Subcutaneous abdominal adipose tissue (tissue), 5 donors: ENCODE measurements at regions not wholly inside any gene's neighbourhood (a gene's known extent, or its start where the extent isn't known, plus 50 kb on each side); places are given as distances from the start of the nearest gene placed in this dataset.

Experiments used
- H3K27ac ChIP-seq: one replicate; pipeline ENCODE4 v1.7.0; 2013; ENCODE audit warnings: low read depth, mild to moderate bottlenecking, inconsistent platforms, low read length, moderate library complexity
- H3K27me3 ChIP-seq, 5 donors: one replicate each; pipeline ENCODE4 v1.7.0; 2013; ENCODE audit warnings: low read length in 5 of 5, inconsistent platforms in 1 of 5; ENCODE audit not compliant: control insufficient read depth in 5 of 5, insufficient read depth in 4 of 5
- H3K36me3 ChIP-seq, 5 donors: one replicate each; pipeline ENCODE4 v1.7.0; 2013; ENCODE audit warnings: low read length in 5 of 5; ENCODE audit not compliant: control insufficient read depth in 5 of 5, insufficient read depth in 5 of 5
- H3K4me1 ChIP-seq, 5 donors: one replicate each; pipeline ENCODE4 v1.7.0; 2013; ENCODE audit warnings: low read length in 5 of 5, mild to moderate bottlenecking in 3 of 5, moderate library complexity in 1 of 5; ENCODE audit not compliant: control insufficient read depth in 5 of 5, insufficient read depth in 5 of 5
- H3K4me3 ChIP-seq, 5 donors: one replicate each; pipeline ENCODE4 v1.7.0; 2013; ENCODE audit warnings: low read length in 5 of 5, low read depth in 1 of 5
- H3K9ac ChIP-seq, 5 donors: one replicate each; pipeline ENCODE4 v1.7.0; 2013; ENCODE audit warnings: low read length in 5 of 5, mild to moderate bottlenecking in 4 of 5, moderate library complexity in 3 of 5
- H3K9me3 ChIP-seq, 5 donors: one replicate each; pipeline ENCODE4 v1.7.0; 2013; ENCODE audit warnings: low read length in 5 of 5; ENCODE audit not compliant: control insufficient read depth in 5 of 5
- donor health status: healthy.
- donor health status: healthy.
- donor health status: healthy.
- donor health status: healthy.
- donor health status: healthy.

- no peak overlapping the region for H3K4me3 ChIP-seq
- peaks cover 0 to 40% (median 0%) of the 10 kb centered on the region in 5 donors for H3K27me3 ChIP-seq
- no peaks in the 10 kb centered on the region for H3K36me3 ChIP-seq
- no peak overlapping the region for H3K27ac ChIP-seq
- H3K4me1 ChIP-seq: peaks cover 0 to 27% (median 0%) of the 10 kb centered on the region in 5 donors
- H3K9ac ChIP-seq: no peak overlapping the region
- H3K9me3 ChIP-seq: peaks cover 0 to 3% (median 0%) of the 10 kb centered on the region in 5 donors
Observed at GRCh38 chr12:38152816-38153736, 163.5 kb upstream of the ALG10B start.

- H3K9ac ChIP-seq: no peak overlapping the region
- no peak overlapping the region for H3K4me3 ChIP-seq
- peaks cover 0 to 3% (median 0%) of the 10 kb centered on the region in 5 donors for H3K9me3 ChIP-seq
- H3K4me1 ChIP-seq: peaks cover 0 to 29% (median 0%) of the 10 kb centered on the region in 5 donors
- H3K27ac ChIP-seq: no peak overlapping the region
- peaks cover 0 to 42% (median 0%) of the 10 kb centered on the region in 5 donors for H3K27me3 ChIP-seq
- H3K36me3 ChIP-seq: no peaks in the 10 kb centered on the region
Observed at GRCh38 chr12:38153737-38154061, 162.9 kb upstream of the ALG10B start.

GRCh38 chr12:38154096-38155019 lies 162.2 kb upstream of the ALG10B start:
- Histone ChIP-seq H3K4me1 (peaks cover 0 to 30% (median 0%) of the 10 kb centered on the region in 5 donors), H3K27ac (no peak overlapping the region), H3K9ac (peak overlapping the region in 1 of 5 donors; percentile 87), H3K36me3 (no peaks in the 10 kb centered on the region), H3K4me3 (no peak overlapping the region), H3K27me3 (peaks cover 0 to 42% (median 0%) of the 10 kb centered on the region in 5 donors), H3K9me3 (peaks cover 0 to 3% (median 0%) of the 10 kb centered on the region in 5 donors)

GRCh38 chr12:38155020-38155395 lies 161.6 kb upstream of the ALG10B start:
- Histone ChIP-seq H3K27me3 (peaks cover 0 to 42% (median 0%) of the 10 kb centered on the region in 5 donors), H3K9me3 (peaks cover 0 to 3% (median 0%) of the 10 kb centered on the region in 5 donors), H3K4me3 (no peak overlapping the region), H3K4me1 (peaks cover 0 to 31% (median 0%) of the 10 kb centered on the region in 5 donors), H3K27ac (no peak overlapping the region), H3K36me3 (no peaks in the 10 kb centered on the region), H3K9ac (peak overlapping the region in 1 of 5 donors; percentile 87)

- no peak overlapping the region for H3K27ac ChIP-seq
- H3K4me3 ChIP-seq: no peak overlapping the region
- peaks cover 0 to 31% (median 0%) of the 10 kb centered on the region in 5 donors for H3K4me1 ChIP-seq
- H3K36me3 ChIP-seq: no peaks in the 10 kb centered on the region
- H3K9ac ChIP-seq: peak overlapping the region in 1 of 5 donors; percentile 90
- H3K9me3 ChIP-seq: peaks cover 0 to 3% (median 0%) of the 10 kb centered on the region in 5 donors
- H3K27me3 ChIP-seq: peaks cover 0 to 42% (median 0%) of the 10 kb centered on the region in 5 donors
Observed at GRCh38 chr12:38155526-38156496, 160.8 kb upstream of the ALG10B start.

- Histone ChIP-seq H3K36me3 (no peaks in the 10 kb centered on the region), H3K27me3 (peaks cover 0 to 42% (median 0%) of the 10 kb centered on the region in 5 donors), H3K9ac (peak overlapping the region in 1 of 5 donors; percentile 56), H3K4me1 (peaks cover 0 to 31% (median 0%) of the 10 kb centered on the region in 5 donors), H3K27ac (no peak overlapping the region), H3K4me3 (no peak overlapping the region), H3K9me3 (peaks cover 0 to 3% (median 0%) of the 10 kb centered on the region in 5 donors)
Observed at GRCh38 chr12:38156497-38157245, 159.9 kb upstream of the ALG10B start.

- Histone ChIP-seq H3K4me1 (peaks cover 0 to 31% (median 0%) of the 10 kb centered on the region in 5 donors), H3K9ac (peak overlapping the region in 1 of 5 donors; percentile 56), H3K4me3 (no peak overlapping the region), H3K27me3 (peaks cover 0 to 40% (median 0%) of the 10 kb centered on the region in 5 donors), H3K27ac (no peak overlapping the region), H3K36me3 (no peaks in the 10 kb centered on the region), H3K9me3 (peaks cover 0 to 3% (median 0%) of the 10 kb centered on the region in 5 donors)
Observed at GRCh38 chr12:38157274-38157932, 159.2 kb upstream of the ALG10B start.

GRCh38 chr12:38157933-38158401 lies 158.6 kb upstream of the ALG10B start:
- H3K27ac ChIP-seq: no peak overlapping the region
- peaks cover 0 to 31% (median 0%) of the 10 kb centered on the region in 5 donors for H3K4me1 ChIP-seq
- H3K9ac ChIP-seq: no peak overlapping the region
- H3K4me3 ChIP-seq: no peak overlapping the region
- no peaks in the 10 kb centered on the region for H3K36me3 ChIP-seq
- H3K9me3 ChIP-seq: peaks cover 0 to 5% (median 0%) of the 10 kb centered on the region in 5 donors
- peaks cover 0 to 40% (median 0%) of the 10 kb centered on the region in 5 donors for H3K27me3 ChIP-seq
